Left colon (tissue), 2 donors: ENCODE measurements at regions not wholly inside any gene's neighbourhood (a gene's known extent, or its start where the extent isn't known, plus 50 kb on each side); places are given as distances from the start of the nearest gene placed in this dataset.
A peak's percentile ranks its signal among the peaks of the same experiment; 100 is the strongest.

Source experiments
- ATAC-seq: fragments of 200-7000 bp; cut with Tn5 transposase; one replicate; pipeline ENCODE4 v1.9.1; 2020; ENCODE audit warnings: mild to moderate bottlenecking, moderate library complexity
- DNase-seq, 2 donors: peaks; one replicate each; pipeline ENCODE4 v3.0.0-alpha.2; 2020
- intact Hi-C, 2 donors: fragments of 100-400 bp; cut with DNase I in 1 of 2; cut with micrococcal nuclease in 1 of 2; formaldehyde crosslinking; loops; one replicate each; pipeline versions ENCODE4 v1.11.2 to v1.14.0; 2022; cut with DNase I, micrococcal nuclease
- donor health status: DM: no; HTN: no; CAD: no.
- donor health status: DM: yes; HTN: yes; CAD: no.

- intact Hi-C loops = no loop called here
- no peak for DNase-seq
- no peak for ATAC-seq
Measured at GRCh38 chr18:22026889-22027288, 142.5 kb upstream of the GATA6 start.

- no peak for DNase-seq
- peak; percentile 77 for ATAC-seq
- intact Hi-C loops = loop anchor here in 1 of 2 donors (10.0 kb wide), 1 partner anchor 53 kb away; no protein-coding TSS in a partner anchor
Measured at GRCh38 chr18:22031611-22032010, 137.8 kb upstream of the GATA6 start.

GRCh38 chr18:22032392-22032961, 136.9 kb upstream of the GATA6 start:
- DNase-seq = no peak
- peak; percentile 92 for ATAC-seq
- intact Hi-C loops = loop anchor here in 1 of 2 donors (10.0 kb wide), 1 partner anchor 52 kb away; no protein-coding TSS in a partner anchor

- DNase-seq (no peak), ATAC-seq (no peak)
- intact Hi-C loops = loop anchor here in 1 of 2 donors (10.0 kb wide), 1 partner anchor 52 kb away; no protein-coding TSS in a partner anchor
Measured at GRCh38 chr18:22033085-22033484, 136.3 kb upstream of the GATA6 start.

GRCh38 chr18:22034276-22034675, 135.1 kb upstream of the GATA6 start:
- ATAC-seq (no peak), DNase-seq (no peak)
- intact Hi-C loops = loop anchor here in 1 of 2 donors (10.0 kb wide), 1 partner anchor 51 kb away; no protein-coding TSS in a partner anchor

- intact Hi-C loops = no loop called here
- DNase-seq = peak; percentile 62 to 82
- peak; percentile 56 for ATAC-seq
Measured at GRCh38 chr18:22040533-22040932, 128.9 kb upstream of the GATA6 start.

- DNase-seq (no peak), ATAC-seq (no peak)
- intact Hi-C loops = no loop called here
Measured at GRCh38 chr18:22043837-22044236, 125.6 kb upstream of the GATA6 start.

GRCh38 chr18:22044474-22045220, 124.7 kb upstream of the GATA6 start:
- intact Hi-C loops = no loop called here
- ATAC-seq (peak; percentile 73), DNase-seq (peak; percentile 67 to 83)

- ATAC-seq (peak; percentile 75), DNase-seq (peak; percentile 38 to 71)
- intact Hi-C loops = no loop called here
Measured at GRCh38 chr18:22045221-22045918, 124.0 kb upstream of the GATA6 start.

- no peak for DNase-seq
- ATAC-seq = no peak
- intact Hi-C loops = no loop called here
Measured at GRCh38 chr18:22046473-22046872, 122.9 kb upstream of the GATA6 start.

GRCh38 chr18:22047485-22047884, 121.9 kb upstream of the GATA6 start:
- no peak for DNase-seq
- intact Hi-C loops = no loop called here
- no peak for ATAC-seq

- ATAC-seq = no peak
- no peak for DNase-seq
- intact Hi-C loops = no loop called here
Measured at GRCh38 chr18:22048221-22048620, 121.2 kb upstream of the GATA6 start.

GRCh38 chr18:22048932-22049615, 120.3 kb upstream of the GATA6 start:
- DNase-seq (no peak), ATAC-seq (no peak)
- intact Hi-C loops = no loop called here

GRCh38 chr18:22052405-22053105, 116.8 kb upstream of the GATA6 start:
- ATAC-seq = peak; percentile 22
- intact Hi-C loops = no loop called here
- no peak for DNase-seq

GRCh38 chr18:22055466-22056238, 113.7 kb upstream of the GATA6 start:
- DNase-seq = no peak
- intact Hi-C loops = no loop called here
- ATAC-seq = no peak

- intact Hi-C loops = no loop called here
- no peak for DNase-seq
- peak; percentile 88 for ATAC-seq
Measured at GRCh38 chr18:22056950-22057349, 112.4 kb upstream of the GATA6 start.

- ATAC-seq (peak; percentile 51), DNase-seq (no peak)
- intact Hi-C loops = no loop called here
Measured at GRCh38 chr18:22057908-22058527, 111.4 kb upstream of the GATA6 start.

GRCh38 chr18:22060361-22060760, 109.0 kb upstream of the GATA6 start:
- ATAC-seq = no peak
- intact Hi-C loops = no loop called here
- no peak for DNase-seq
